Effector memory CD4-positive, alpha-beta T cell (primary cell): ENCODE measurements at regions not wholly inside any gene's neighbourhood (a gene's known extent, or its start where the extent isn't known, plus 50 kb on each side); places are given as distances from the start of the nearest gene placed in this dataset.

Source experiments
- DNase-seq, 3 donors: peaks; one replicate each; pipeline ENCODE4 v3.0.0-alpha.2; 2020
- H3K27ac ChIP-seq: 2 replicates; pipeline ENCODE4 v1.7.0; 2013; ENCODE audit warnings: mild to moderate bottlenecking, low read length, moderate library complexity; ENCODE audit not compliant: insufficient read depth, poor library complexity, severe bottlenecking
- H3K27me3 ChIP-seq: replicated peaks from 2 replicates; pipeline ENCODE4 v1.7.0; 2013; ENCODE audit warnings: mild to moderate bottlenecking, low read length; ENCODE audit not compliant: insufficient read depth, control insufficient read depth, poor library complexity, severe bottlenecking
- H3K36me3 ChIP-seq: 2 replicates; pipeline ENCODE4 v1.7.0; 2013; ENCODE audit warnings: mild to moderate bottlenecking, low read length, moderate library complexity; ENCODE audit not compliant: control insufficient read depth, insufficient read depth
- H3K4me1 ChIP-seq: 2 replicates; pipeline ENCODE4 v1.7.0; 2013; ENCODE audit warnings: low read length, mild to moderate bottlenecking; ENCODE audit not compliant: control insufficient read depth, insufficient read depth, poor library complexity, severe bottlenecking
- H3K4me3 ChIP-seq: 2 replicates; pipeline ENCODE4 v1.7.0; 2013; ENCODE audit warnings: low read length, low read depth, mild to moderate bottlenecking; ENCODE audit not compliant: insufficient read depth, poor library complexity, severe bottlenecking
- H3K9me3 ChIP-seq: 2 replicates; pipeline ENCODE4 v1.7.0; 2013; ENCODE audit warnings: mild to moderate bottlenecking, low read length, moderate library complexity; ENCODE audit not compliant: control insufficient read depth

DNA sequence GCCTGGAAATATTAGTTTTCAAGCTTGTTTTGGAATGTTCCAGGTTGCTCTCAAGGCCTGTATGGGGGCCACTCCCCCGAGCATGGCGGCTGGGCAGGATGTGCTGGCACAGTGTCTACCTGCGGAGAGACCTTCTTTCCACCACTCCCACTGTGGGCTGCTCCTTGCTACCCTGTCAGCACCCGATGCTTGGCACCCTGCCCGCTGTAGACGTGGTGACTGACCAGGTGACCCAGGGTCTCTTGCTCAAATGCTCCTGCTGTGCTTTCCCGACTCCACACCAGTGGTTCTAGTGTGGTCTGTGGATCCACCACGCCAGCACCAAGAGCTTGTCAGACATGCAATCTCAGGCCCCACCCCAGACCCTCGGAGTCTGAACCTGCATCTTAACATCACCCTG is 213.3 kb downstream of the SH3BP4 start:
- no peak overlapping the region for H3K27ac ChIP-seq
- H3K9me3 ChIP-seq: no peaks in the 10 kb centered on the region
- no peak overlapping the region for H3K4me3 ChIP-seq
- no peaks in the 10 kb centered on the region for H3K27me3 ChIP-seq
- no peaks in the 10 kb centered on the region for H3K4me1 ChIP-seq
- DNase-seq: no peak
- no peaks in the 10 kb centered on the region for H3K36me3 ChIP-seq

DNA sequence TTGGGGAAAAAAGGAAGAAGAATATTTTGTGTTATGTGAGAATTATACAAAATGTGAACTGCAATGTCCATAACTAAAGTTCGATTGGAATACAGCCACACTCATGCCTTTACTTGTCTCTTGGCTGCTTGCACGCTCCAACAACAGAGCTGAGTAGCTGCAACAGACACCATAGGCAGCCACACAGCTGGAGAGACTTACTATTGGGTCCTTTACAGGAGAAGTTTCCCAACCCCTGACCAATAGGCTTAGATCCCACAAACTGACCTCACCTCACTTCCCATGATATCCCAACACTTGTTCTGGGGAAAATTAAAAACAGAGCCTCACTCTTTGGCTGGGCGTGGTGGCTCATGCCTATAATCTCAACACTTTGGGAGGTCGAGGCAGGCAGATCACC is 213.8 kb downstream of the SH3BP4 start:
- Histone ChIP-seq H3K27ac (no peak overlapping the region), H3K27me3 (no peaks in the 10 kb centered on the region), H3K36me3 (no peaks in the 10 kb centered on the region), H3K9me3 (no peaks in the 10 kb centered on the region), H3K4me1 (no peaks in the 10 kb centered on the region), H3K4me3 (no peak overlapping the region)
- no peak for DNase-seq

DNA sequence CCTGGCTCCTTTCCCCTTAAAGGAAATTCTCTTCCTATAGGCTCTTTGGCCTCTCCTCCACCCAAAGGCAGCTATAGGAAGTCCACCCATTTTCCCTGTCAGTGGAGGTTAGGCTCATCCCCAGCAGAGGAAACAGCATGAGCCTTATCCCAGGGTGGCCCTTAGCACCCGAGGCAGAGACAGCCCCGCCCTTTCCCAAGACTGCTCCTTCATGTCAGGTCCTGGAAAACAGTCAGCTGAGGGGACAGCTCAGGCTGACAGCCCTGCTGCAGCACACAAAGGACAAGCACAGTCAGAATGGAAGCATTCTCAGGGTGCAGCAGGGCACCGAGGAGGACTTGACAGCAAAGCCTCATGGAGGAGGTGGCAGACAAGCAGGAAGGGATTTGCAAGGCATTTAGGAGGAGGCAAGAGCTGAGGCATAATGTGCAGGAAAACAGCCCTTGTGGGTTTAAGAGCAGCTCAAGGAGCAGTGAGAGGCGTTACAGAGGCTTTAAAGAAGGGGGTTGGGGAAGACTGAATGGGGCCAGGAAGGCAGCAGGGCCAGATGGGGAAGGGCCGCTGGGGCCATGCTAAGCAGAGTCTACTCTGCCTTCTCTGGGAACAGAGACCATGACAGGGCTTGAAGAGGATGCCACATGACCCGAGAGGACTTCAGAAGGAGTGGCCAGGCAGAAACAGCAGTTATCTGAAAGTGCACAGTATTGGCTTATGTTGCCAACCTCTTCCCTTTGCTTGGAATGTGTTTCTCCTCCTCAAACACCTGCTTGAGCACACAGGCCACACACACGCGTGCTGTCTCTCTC is 216.6 kb downstream of the SH3BP4 start:
- Histone ChIP-seq H3K36me3 (no peaks in the 10 kb centered on the region), H3K27ac (no peak overlapping the region), H3K27me3 (no peaks in the 10 kb centered on the region), H3K9me3 (no peaks in the 10 kb centered on the region), H3K4me1 (no peaks in the 10 kb centered on the region), H3K4me3 (no peak overlapping the region)
- DNase-seq: no peak

DNA sequence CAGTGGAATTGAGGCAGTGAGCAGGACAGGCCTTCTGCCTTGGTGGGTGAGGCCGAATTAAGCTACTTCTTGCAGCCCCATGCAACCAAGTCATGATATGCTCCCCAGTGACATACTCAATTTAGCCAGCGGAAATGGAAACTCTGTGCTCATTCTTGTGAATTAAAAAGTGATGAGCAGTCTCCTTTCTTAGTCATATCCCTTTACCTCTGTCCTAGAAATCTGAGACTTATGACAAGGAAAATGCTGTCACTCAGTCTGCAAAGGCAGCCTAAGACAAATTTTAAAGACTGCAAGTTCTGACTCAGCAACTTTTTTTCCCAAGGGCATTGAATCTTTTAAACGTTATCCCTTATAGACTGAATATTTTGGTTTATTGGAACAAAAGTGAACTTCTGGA is 218.2 kb downstream of the SH3BP4 start:
- Histone ChIP-seq H3K4me3 (no peak overlapping the region), H3K9me3 (no peaks in the 10 kb centered on the region), H3K36me3 (no peaks in the 10 kb centered on the region), H3K4me1 (no peaks in the 10 kb centered on the region), H3K27ac (no peak overlapping the region), H3K27me3 (no peaks in the 10 kb centered on the region)
- DNase-seq: no peak

DNA sequence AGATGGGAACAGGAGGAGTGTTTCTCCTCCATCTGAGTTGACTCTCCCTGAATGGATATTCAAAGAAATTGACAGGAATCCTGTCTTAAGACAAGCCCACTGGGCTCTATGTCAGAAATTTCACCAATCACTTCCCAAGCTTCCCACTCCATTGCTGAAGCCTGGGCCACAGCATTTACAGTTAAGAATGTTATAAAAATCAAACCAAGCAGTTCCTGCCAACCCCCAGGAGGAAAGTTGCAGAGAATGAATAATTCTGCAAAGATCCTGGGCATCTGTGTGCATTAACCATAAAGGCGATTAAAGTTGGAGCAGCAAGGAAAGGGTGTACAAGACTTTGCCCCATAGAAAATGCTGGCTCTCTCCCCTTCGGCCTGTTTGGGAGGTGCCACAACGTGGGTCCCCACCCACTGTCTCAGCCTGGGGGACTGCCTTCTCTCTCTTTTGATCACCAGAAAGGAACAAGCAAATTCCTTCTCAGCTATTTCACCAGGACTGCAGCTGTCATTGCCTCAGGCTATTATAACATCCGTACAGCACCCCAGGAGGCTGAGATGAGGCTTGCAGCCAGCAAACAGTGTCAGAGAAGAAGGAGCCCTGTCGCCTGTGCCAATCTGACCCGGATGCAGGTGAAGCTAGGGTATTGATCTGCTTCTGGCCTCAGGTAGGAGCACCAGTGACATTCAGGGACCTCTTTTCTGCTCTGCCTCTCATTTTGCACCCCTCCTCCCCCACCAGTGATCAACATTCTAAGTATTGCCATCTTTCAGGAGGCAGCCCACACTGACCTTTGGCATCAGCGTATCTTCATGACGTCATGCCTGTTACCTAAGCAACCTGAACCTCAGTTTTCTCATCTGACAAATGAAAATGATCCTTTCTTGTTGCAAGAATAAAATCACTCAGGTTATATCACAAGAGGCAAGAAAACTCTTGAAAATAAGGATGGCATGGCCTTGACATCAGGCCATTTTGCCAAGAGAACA is 219.0 kb downstream of the SH3BP4 start:
- Histone ChIP-seq H3K4me3 (no peak overlapping the region), H3K27ac (no peak overlapping the region)

DNA sequence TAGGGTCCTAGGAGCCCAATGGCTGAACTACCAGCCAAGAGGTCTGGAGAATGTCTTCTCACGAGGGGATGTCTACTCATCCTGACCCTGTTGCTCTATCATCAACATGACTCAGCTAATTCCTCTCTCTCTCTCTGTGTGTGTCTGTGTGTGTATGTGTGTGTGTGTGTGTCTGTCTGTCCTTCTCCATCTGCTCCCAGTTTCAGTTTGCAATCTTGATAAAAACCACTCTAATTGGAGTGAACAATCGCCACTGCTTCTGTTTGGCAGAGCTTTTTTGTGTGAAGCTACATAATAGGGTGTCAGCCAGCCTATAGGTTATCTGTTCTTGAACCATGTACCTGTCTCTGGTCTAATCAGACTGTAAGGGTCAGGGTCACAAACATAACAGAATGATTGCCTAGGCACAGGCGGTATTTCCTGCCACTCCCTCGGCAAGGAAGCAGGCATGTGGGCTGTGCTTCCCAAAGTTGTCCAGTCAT is 219.8 kb downstream of the SH3BP4 start:
- no peak for DNase-seq
- no peak overlapping the region for H3K27ac ChIP-seq
- no peaks in the 10 kb centered on the region for H3K4me1 ChIP-seq
- no peaks in the 10 kb centered on the region for H3K36me3 ChIP-seq
- no peaks in the 10 kb centered on the region for H3K27me3 ChIP-seq
- H3K9me3 ChIP-seq: no peaks in the 10 kb centered on the region
- no peak overlapping the region for H3K4me3 ChIP-seq

More for the DNA sequence above, 219.0 kb downstream of the SH3BP4 start:
- no peak for DNase-seq
- H3K9me3 ChIP-seq: no peaks in the 10 kb centered on the region
- H3K4me1 ChIP-seq: no peaks in the 10 kb centered on the region
- no peaks in the 10 kb centered on the region for H3K27me3 ChIP-seq
- H3K36me3 ChIP-seq: no peaks in the 10 kb centered on the region

DNA sequence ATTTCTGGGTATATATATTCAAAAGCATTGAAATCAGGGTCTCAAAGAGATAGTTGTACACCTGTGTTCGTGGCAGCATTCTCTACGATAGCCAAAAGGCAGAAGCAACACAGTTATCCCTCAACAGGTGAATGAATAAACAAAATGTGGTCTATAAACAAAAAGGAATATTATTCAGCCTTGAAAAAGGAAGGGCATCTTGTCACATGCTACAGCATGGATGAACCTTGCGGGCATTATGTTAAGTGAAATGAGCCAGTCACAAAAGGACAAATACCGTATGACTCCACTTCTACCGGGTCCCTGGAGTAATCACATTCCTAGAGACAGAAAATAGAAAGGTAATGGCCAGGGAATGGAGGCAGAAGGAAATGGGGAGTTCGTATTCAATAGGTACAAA is 228.8 kb downstream of the SH3BP4 start:
- Histone ChIP-seq H3K27me3 (peaks cover 3% of the 10 kb centered on the region), H3K9me3 (no peaks in the 10 kb centered on the region), H3K4me1 (no peaks in the 10 kb centered on the region), H3K4me3 (no peak overlapping the region), H3K27ac (no peak overlapping the region), H3K36me3 (no peaks in the 10 kb centered on the region)
- DNase-seq: no peak

DNA sequence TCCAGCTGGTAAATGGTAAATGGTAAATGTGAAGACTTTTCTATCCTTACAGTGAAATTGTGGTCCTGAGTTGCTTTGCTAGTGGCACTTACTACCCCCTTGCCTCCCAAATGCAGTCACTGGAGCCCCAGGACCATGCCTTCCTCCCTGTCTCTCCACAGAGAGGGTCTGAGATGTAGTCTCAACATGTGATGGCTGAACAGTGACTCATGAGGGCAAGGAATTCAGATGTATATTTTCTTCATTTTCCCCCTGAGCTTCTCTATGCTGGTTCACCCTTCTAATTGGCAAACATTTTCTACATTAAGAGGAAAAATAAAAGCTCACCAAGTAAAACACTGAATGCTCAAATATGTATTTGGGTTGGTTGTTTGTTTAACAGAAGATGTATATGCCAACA is 232.0 kb downstream of the SH3BP4 start:
- no peaks in the 10 kb centered on the region for H3K4me1 ChIP-seq

DNA sequence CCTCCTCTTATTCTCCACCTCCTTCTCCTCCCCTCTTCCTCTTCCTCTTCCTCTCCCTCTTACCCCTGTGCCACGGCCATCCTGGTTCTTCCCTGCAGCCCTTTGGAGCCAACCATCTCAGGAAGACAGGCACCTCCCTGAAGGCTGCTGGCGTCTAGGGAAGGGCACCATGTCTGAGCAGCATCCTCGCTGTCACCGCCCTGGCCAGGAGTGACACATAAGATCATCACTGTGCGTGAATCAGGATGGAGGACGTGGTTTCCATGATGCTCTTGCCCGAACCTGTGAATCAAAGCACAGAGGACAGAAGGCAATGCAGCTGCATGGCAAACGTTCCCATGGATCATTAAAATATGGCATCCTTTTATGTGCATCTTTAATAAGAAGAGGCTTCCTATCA is 236.0 kb downstream of the SH3BP4 start:
- Histone ChIP-seq H3K27ac (no peak overlapping the region), H3K9me3 (no peaks in the 10 kb centered on the region), H3K36me3 (no peaks in the 10 kb centered on the region), H3K4me1 (no peaks in the 10 kb centered on the region), H3K27me3 (no peaks in the 10 kb centered on the region), H3K4me3 (no peak overlapping the region)
- no peak for DNase-seq

More for the DNA sequence above, 232.0 kb downstream of the SH3BP4 start:
- Histone ChIP-seq H3K9me3 (no peaks in the 10 kb centered on the region), H3K4me3 (no peak overlapping the region), H3K36me3 (no peaks in the 10 kb centered on the region), H3K27me3 (no peaks in the 10 kb centered on the region), H3K27ac (no peak overlapping the region)
- DNase-seq: no peak

DNA sequence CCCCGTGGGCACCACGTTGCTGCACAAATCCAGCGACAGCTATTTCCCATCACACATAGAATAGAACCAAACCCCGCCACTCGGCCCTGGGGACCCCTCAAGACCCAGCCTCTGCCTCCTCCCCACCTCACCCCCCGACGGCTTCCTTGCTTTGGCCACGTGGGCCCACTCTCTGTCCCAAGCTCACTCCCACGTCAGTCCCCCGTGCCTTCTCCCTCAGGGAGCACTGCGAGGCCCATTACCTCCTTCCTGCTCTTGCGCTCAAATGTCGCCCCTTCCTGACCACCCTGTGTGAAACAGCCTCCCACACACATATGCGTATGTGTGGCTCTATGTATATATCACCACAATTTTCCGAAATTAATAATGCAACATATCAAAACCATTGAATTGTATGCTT is 239.7 kb downstream of the SH3BP4 start:
- H3K27ac ChIP-seq: no peak overlapping the region
- H3K4me3 ChIP-seq: no peak overlapping the region
- H3K9me3 ChIP-seq: no peaks in the 10 kb centered on the region
- no peaks in the 10 kb centered on the region for H3K27me3 ChIP-seq
- no peaks in the 10 kb centered on the region for H3K4me1 ChIP-seq
- H3K36me3 ChIP-seq: no peaks in the 10 kb centered on the region
- DNase-seq: no peak
